ENCODE measurements at regions not wholly inside any gene's neighbourhood (a gene's known extent, or its start where the extent isn't known, plus 50 kb on each side); places are given as distances from the start of the nearest gene placed in this dataset.
"Not testable (repeated sequence)": the region's sequence is repeated elsewhere in the genome, so short reads cannot be mapped to it uniquely, and the experiment has no call there.

DNA sequence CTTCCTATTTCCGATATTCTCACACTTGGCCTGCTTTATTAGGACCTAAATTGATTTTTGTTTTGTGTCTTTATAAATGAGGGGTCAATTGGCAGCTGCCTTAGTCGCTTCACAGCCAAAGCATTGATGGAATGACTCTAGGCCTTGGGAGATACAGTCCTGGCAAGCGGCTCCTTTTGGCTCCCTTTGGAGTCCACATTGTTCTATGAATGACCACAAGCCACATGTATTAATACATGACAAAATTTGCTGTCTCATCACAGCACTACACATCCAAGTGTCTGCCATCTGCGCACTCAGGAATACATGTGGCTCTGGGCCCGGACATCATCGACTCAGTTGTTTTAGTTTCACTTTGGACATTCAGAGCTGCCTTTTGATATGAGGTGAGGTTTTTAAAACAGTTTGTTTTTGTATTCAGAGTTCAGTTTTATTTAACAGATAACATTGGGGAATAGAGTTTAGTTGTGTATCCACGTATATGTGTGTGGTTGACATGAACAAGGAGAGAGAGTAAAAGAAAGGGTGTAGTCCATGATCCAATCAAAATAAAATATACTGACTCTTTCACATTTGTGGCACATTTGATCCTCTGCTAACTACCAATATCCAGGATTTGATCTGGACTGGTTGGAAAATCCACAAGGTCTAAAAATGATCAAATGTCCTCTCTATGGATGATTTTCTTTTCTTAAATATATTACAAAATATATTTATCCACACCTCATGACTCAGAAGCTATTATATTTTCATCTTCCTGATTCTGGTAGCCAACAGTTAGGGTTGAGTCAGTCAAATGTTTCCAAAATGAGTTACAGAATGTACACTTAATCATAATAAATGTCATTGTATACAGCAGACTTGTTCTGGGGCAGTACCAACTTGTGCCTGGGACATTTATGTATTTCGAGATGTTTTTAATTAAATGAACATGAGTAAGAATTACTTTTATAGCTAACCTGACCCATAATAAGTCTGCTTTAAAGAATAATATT lies 114.0 kb upstream of the MTAP start:
- intact Hi-C loops (cut with micrococcal nuclease), result no loop called here

DNA sequence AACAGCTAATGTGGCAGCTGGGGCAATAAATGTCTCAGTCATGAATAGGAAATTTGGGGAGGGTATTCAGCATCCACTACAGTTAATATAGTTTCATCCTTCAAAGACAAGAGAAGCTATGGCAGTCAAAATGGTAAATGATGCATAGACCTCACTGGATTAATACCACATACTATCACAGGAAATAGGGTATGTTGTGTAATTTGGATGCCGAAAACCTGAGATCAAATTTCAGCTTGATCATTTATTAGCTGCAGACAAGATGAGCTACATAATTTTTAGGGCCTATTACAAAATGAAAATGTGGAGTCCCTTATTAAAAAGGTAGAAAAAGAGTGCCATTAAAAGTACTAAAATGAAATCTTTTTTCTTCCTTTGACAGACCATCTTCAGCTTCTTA lies 112.6 kb upstream of the MTAP start:
- intact Hi-C loops (cut with micrococcal nuclease), result no loop called here

- intact Hi-C loops (cut with micrococcal nuclease), result no loop called here
These were observed 111.9 kb upstream of the MTAP start for GRCh38 chr9:21690561-21690960.

DNA sequence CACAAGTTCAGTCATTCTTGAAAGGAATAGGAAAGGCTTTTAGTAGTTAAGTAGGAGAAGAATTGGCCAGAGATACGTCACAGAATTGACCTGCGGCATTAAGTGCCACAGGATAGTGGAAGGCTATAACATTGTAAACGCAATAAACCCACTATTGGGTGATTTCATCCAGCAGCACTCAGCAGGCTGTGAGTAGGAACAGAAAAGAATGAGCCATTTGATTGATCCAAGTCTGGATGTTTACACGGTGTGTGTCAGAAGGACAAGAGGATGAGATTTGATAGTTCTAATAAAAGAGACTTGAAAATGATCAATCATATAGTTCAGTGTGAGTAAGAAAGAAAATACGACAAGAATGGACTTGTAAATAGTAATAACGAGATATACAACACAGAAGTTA lies 110.0 kb upstream of the MTAP start:
- intact Hi-C loops (cut with micrococcal nuclease), result no loop called here

DNA sequence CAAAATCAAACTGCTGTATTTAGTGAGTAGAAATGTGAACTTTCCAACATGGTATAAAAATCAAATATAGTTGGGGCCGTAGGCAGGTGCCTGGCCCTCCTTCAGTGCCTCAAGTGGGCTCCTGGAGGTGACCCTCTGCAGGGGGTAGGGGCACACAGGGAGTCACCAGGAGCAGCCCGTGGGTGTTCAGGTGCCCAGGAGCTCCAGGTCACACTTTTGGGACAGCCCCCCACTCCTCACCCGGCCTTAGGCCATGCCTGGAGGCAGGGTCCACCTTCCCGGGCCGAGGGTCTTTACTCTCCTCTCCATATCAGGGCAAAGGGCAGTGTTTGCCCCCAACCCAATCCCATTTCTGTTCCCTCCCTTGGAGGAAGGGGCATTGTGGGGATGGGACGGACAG lies 108.0 kb upstream of the MTAP start:
- intact Hi-C loops (cut with micrococcal nuclease), result no loop called here

- intact Hi-C loops (cut with micrococcal nuclease), result no loop called here
These were observed 107.0 kb upstream of the MTAP start for GRCh38 chr9:21695443-21695842.

DNA sequence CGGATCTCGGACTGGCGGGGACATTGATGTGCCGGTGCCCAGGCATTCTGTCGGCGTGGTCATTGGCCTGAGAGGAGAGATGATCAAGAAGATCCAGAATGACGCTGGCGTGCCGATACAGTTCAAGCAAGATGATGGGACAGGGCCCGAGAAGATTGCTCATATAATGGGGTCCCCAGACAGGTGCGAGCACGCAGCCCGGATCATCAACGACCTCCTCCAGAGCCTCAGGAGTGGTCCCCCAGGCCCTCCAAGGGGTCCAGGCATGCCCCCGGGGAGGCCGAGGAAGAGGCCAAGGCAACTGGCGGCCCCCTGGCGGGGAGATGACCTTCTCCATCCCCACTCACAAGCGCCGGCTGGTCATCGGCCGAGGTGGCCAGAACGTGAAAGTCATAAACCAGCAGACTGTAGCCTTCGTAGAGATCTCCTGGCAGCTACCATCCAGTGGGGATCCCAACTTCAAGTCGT lies 106.5 kb upstream of the MTAP start:
- intact Hi-C loops (cut with micrococcal nuclease), result no loop called here

DNA sequence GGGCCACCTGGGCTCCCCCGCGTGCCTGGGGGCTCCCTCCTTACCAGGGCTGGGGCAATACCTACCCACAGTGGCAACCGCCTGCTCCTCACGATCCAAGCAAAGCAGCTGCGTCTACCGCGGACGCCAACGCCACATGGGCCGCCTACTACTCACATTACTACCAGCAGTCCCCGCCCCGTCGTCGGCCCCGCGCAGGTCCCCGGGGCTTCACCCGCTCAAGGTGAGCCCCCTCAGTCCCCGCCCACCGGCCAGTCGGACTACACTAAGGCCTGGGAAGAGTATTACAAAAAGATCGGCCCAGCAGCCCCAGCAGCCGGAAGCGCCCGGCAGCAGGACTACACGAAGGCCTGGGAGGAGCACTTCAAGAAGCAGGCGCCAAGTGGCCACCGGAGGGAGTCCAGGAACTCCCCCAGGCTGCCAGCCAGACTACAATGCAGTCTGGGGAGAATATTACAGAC lies 106.0 kb upstream of the MTAP start:
- intact Hi-C loops (cut with micrococcal nuclease), result no loop called here

GRCh38 chr9:21708260-21708711 lies 94.2 kb upstream of the MTAP start:
- intact Hi-C loops (cut with micrococcal nuclease), result loop anchor here (2.0 kb wide), 2 partner anchors 331 to 381 kb away; no protein-coding TSS in a partner anchor

DNA sequence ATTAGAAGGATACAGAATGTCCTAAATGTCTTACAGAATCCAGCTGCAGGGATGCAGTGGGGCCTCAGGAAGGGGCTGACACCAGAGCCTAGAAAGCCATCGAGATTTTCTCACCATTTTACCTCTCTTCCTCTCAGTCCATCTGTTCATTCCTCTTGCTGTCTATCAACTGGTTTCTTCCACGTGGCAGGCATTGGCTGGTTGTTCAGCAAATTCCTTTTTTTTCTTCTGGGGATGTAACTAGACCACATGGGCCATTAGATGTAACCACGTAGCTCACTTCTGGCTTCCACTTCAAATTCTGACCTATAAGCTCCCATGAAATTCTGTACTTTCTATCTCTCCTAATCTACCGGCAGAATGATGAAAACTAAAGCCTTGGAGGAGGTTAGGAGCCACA lies 93.6 kb upstream of the MTAP start:
- intact Hi-C loops (cut with micrococcal nuclease), result loop anchor here (1.0 to 2.0 kb wide), 4 partner anchors 80 to 382 kb away; no protein-coding TSS in a partner anchor

GRCh38 chr9:21709464-21710058 lies 92.9 kb upstream of the MTAP start:
- intact Hi-C loops (cut with micrococcal nuclease), result loop anchor here (1.0 to 5.0 kb wide), 6 partner anchors 80 to 743 kb away; no protein-coding TSS in a partner anchor

DNA sequence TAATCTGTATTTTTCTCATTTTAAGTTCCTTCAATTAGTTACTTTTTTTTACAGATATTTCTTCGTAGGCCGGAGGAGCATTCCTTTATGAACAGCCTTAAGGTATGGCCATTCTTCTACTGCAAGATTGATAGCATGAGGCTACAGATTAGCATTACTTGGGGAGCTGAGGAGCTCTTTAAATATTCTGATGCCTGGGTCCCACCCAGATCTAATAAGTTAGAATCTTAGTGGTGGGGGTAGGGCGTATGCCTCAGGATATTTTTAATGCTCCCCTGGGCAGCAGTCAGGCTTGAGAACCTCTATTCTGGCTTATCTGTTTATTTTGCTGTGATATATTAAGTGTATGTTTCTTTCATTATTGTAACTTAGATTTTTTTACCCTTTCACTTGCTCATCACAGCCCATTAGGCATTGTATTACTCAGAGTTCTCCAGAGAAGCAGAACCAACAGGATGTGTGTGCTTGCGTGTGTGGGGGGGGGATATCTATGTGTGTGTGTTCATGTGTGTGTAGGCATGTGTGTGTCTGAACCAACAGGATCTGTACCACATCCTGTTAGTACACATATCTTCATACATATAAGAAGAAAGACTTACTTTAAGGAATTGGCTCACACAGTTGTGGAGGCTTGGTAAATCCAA lies 91.8 kb upstream of the MTAP start:
- intact Hi-C loops (cut with micrococcal nuclease), result loop anchor here (5.0 kb wide), 2 partner anchors 153 to 742 kb away; no protein-coding TSS in a partner anchor

DNA sequence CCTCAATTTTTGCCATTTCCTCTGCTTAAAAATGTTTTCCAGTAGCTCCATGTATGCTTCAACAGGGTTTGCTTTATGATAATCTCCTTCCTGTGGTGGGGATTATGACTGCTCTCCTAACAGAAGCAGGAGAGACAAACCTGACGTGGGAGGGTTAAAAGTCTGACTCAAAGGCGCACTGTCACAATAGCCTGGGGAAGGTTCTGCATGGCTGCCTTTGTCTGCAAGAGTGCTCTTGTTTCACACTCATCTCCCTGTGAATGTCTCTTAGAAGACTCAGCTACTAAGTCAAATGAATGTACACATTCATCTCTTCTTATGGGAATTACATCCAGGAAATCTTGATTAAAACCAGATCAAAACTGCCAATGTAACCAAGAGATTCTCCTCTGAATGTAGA lies 90.9 kb upstream of the MTAP start:
- intact Hi-C loops (cut with micrococcal nuclease), result loop anchor here (5.0 kb wide), 2 partner anchors 154 to 741 kb away; no protein-coding TSS in a partner anchor

GRCh38 chr9:21715408-21715807 lies 87.0 kb upstream of the MTAP start:
- intact Hi-C loops (cut with micrococcal nuclease), result no loop called here

GRCh38 chr9:21720758-21721157 lies 81.7 kb upstream of the MTAP start:
- intact Hi-C loops (cut with micrococcal nuclease), result no loop called here

DNA sequence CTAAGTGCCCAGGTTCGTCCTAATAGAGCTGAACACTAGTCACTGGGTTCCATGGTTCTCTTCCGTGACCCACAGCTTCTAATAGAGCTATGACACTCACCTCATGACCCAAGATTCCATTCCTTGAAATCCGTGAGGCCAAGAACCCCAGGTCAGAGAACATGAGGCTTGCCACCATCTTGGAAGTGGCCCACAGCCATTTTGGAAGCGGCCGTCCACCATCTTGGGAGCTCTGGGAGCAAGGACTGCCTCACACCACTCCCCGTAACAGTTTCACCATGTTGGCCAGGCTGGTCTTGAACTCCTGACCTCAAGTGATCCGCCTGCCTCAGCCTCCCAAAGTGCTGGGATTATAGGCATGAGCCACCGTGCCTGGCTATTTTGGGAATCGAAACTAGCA lies 75.0 kb upstream of the MTAP start:
- intact Hi-C loops (cut with micrococcal nuclease), result not testable (repeated sequence)

DNA sequence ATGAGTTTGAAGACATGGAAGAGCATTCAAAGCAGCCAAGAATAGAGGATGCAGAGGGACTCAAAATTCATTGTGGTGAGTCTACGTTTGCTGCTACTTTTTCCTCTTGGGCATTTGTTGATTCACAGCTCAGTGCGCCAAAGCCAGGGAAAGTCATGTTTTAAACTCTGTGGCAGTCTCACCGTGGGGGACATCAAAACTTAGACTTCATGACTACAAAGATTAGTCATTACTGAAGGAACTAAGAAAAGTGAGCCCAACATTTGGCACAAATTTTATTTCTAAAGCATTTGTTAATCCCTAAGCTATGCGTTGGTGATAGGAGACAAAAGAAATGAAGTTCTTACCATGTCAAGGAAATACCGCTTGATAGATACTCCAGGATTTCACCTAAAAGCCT lies 73.7 kb upstream of the MTAP start:
- intact Hi-C loops (cut with micrococcal nuclease), result no loop called here

GRCh38 chr9:21729648-21730047 lies 72.8 kb upstream of the MTAP start:
- intact Hi-C loops (cut with micrococcal nuclease), result no loop called here

GRCh38 chr9:21730899-21731298 lies 71.5 kb upstream of the MTAP start:
- intact Hi-C loops (cut with micrococcal nuclease), result no loop called here

- intact Hi-C loops (cut with micrococcal nuclease), result no loop called here
These were observed 61.3 kb upstream of the MTAP start for GRCh38 chr9:21741151-21741550.

DNA sequence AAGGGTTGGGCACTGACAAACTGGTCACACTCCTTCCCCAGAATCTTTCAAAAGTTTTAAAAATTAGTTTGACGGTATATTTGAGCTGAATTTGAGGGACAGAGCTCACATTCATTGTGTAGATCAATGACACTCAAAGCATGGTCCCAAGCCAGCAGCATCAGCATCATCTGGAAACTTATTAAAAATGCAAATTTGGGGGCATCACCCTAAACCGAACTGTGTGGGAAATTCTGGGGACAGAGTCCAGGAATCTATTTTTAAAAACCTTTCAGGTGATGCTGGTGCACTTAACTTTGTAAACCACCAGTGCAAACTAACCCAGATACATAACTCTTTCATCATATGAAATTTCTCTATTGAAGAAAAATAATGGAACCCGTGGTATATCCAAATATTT lies 58.1 kb upstream of the MTAP start:
- intact Hi-C loops (cut with micrococcal nuclease), result no loop called here

- intact Hi-C loops (cut with micrococcal nuclease), result no loop called here
These were observed 57.6 kb upstream of the MTAP start for GRCh38 chr9:21744841-21745240.
